ENCODE measurements at regions not wholly inside any gene's neighbourhood (a gene's known extent, or its start where the extent isn't known, plus 50 kb on each side); places are given as distances from the start of the nearest gene placed in this dataset.

DNA sequence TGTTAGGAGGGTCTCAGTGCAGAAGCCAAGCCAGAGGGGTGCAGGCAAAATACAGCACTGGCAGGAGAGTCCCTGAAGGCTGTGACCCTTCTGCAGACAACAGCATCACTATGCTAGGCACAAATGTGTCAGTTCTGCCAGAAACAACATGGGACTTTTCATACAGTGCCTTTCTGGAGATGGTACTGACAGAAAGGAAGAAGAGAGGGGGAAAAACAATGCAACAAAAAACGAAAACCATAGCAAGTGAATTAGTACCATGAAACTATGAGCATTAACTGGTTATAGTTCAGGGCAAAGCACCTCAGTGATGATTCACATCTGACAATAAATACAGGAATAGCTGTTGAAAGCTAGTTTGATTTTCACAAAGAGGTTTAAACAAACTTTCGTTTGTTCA, 140.8 kb upstream of the NBPF11 start:
- no peak for TF ChIP-seq POLR2A (IDR thresholded peaks at IDR 0.05)
- no peak for TF ChIP-seq CTCF (IDR thresholded peaks at IDR 0.05)
- TF ChIP-seq POLR2AphosphoS5 (IDR thresholded peaks at IDR 0.05; ENCODE audit: insufficient read depth in 1 of 2, low read depth in 1 of 2) = no peak

Measured in vagina (tissue), 2 donors.